HepG2 (cell line): ENCODE measurements at regions not wholly inside any gene's neighbourhood (a gene's known extent, or its start where the extent isn't known, plus 50 kb on each side); places are given as distances from the start of the nearest gene placed in this dataset.

Experiments
- ATAC-seq: fragments of 200-7000 bp; cut with Tn5 transposase; 3 replicates; pipeline ENCODE4 v1.9.1; 2020; ENCODE audit warnings: mild to moderate bottlenecking, moderate library complexity
- BruUV-seq: library from RNA; stranded (reverse); fragments of 400-500 nt; replicated peaks from 2 replicates; lab custom pipeline; 2021; lab: Mats Ljungman, UMichigan
- CTCF ChIA-PET: fragments of 300-600 bp; formaldehyde crosslinking; extraction: SDS; loops from one replicate; lab custom pipeline; 2021; ENCODE audit warnings: low total read pairs, inconsistent platforms, low intra/inter-chr PET ratio; lab: Yijun Ruan, JAX
- POLR2A ChIA-PET: fragments of 350-600 bp; sonication (Branson Sonifier 250); formaldehyde crosslinking; loops from one replicate; lab custom pipeline; 2020; ENCODE audit warnings: antibody characterized with exemption, inconsistent platforms; lab: Yijun Ruan, JAX
- DNase-seq: peaks from one replicate; pipeline ENCODE4 v3.0.0-alpha.2; 2015; ENCODE audit warnings: low spot score
- FAIRE-seq: peaks from 3 replicates; lab custom pipeline; 2011; peaks lifted over from hg19 to GRCh38; lab: Jason Lieb, UNC
- H2AFZ ChIP-seq: one replicate; pipeline ENCODE4 v1.6.1; 2011; ENCODE audit warnings: low read length, inconsistent platforms
- H3K27ac ChIP-seq: fragments of 300-600 bp; 3 replicates; pipeline ENCODE4 v1.8.0; 2011; ENCODE audit warnings: mixed run types, mild to moderate bottlenecking, mixed read lengths, low read length, inconsistent platforms; ENCODE audit not compliant: insufficient read depth; ENCODE audit errors: extremely low read length
- H3K27me3 ChIP-seq, 2 experiments: fragments of 200-600 bp in 1 of 2; 2 replicates in 1 of 2; 3 replicates in 1 of 2; pipeline versions ENCODE4 v1.6.0 to v1.8.0; 2011; ENCODE audit warnings: low read length in 2 of 2, mild to moderate bottlenecking in 2 of 2, moderate library complexity in 2 of 2, inconsistent platforms in 1 of 2; ENCODE audit not compliant: insufficient read depth in 2 of 2, control insufficient read depth in 1 of 2
- H3K36me3 ChIP-seq, 2 experiments: fragments of 200-600 bp in 1 of 2; replicated peaks in 1 of 2; 2 replicates in 1 of 2; 3 replicates in 1 of 2; pipeline versions ENCODE4 v1.5.1 to v1.8.0; 2011; ENCODE audit warnings: low read length in 2 of 2, inconsistent platforms in 1 of 2; ENCODE audit not compliant: insufficient read depth in 2 of 2, control insufficient read depth in 1 of 2
- H3K4me1 ChIP-seq: 2 replicates; pipeline ENCODE4 v1.5.1; 2012; ENCODE audit warnings: low read length, inconsistent platforms; ENCODE audit not compliant: insufficient read depth
- H3K4me2 ChIP-seq: 2 replicates; pipeline ENCODE4 v1.6.0; 2011; ENCODE audit warnings: low read depth, low read length, inconsistent platforms
- H3K4me3 ChIP-seq, 3 experiments: fragments of 200-600 bp in 1 of 3; sonication (generic), shearing (Covaris generic) in 1 of 3; replicated peaks in 1 of 3; 2 replicates each; pipeline ENCODE4 v1.5.1; 2011 to 2016; ENCODE audit warnings: low read length in 3 of 3, inconsistent platforms in 2 of 3, low read depth in 2 of 3, mild to moderate bottlenecking in 2 of 3, control low read depth in 1 of 3, mixed read lengths in 1 of 3; ENCODE audit not compliant: insufficient read depth in 1 of 3
- H3K79me2 ChIP-seq: one replicate; pipeline ENCODE4 v1.6.1; 2011; ENCODE audit warnings: low read length, inconsistent platforms; ENCODE audit not compliant: insufficient read depth
- H3K9ac ChIP-seq: 2 replicates; pipeline ENCODE4 v1.6.0; 2011; ENCODE audit warnings: mild to moderate bottlenecking, low read depth, low read length, inconsistent platforms; ENCODE audit not compliant: insufficient read depth
- H3K9me3 ChIP-seq: 2 replicates; pipeline ENCODE4 v1.5.1; 2012; ENCODE audit warnings: mild to moderate bottlenecking, low read length
- H4K20me1 ChIP-seq: 2 replicates; pipeline ENCODE4 v1.6.0; 2011; ENCODE audit warnings: inconsistent platforms, mild to moderate bottlenecking, low read length, moderate library complexity; ENCODE audit not compliant: insufficient read depth
- MEIS2 ChIP-seq: sonication (generic); formaldehyde crosslinking; IDR thresholded peaks from 2 replicates; pipeline ENCODE4 v1.9.0; 2021; ENCODE audit warnings: mild to moderate bottlenecking, missing genetic modification reagents
- ZNF564 ChIP-seq: sonication (generic); formaldehyde crosslinking; IDR thresholded peaks from 2 replicates; pipeline ENCODE4 v1.8.1; 2023; ENCODE audit warnings: mild to moderate bottlenecking, missing genetic modification reagents
- ZNF652 ChIP-seq: IDR thresholded peaks from 2 replicates; pipeline ENCODE4 v1.6.1; 2016; ENCODE audit warnings: low read depth, borderline replicate concordance
- WGBS: methylation state at CpG from one replicate; pipeline ENCODE4 v1.1.6; 2017; ENCODE audit warnings: low lambda C conversion rate; 5-methylcytosine and 5-hydroxymethylcytosine counted together
- in situ Hi-C: cut with HindIII; loops from 2 replicates; pipeline ENCODE4 v1.10.0; 2017; ENCODE audit warnings: low pct_unique_long_range_greater_than_20kb; ENCODE audit not compliant: extremely low pct_ligation_motif_present
- intact Hi-C: fragments of 100-400 bp; cut with micrococcal nuclease; formaldehyde crosslinking; loops from one replicate; pipeline ENCODE4 v1.10.0; 2022; ENCODE audit not compliant: unreplicated experiment
- TF ChIP-seq, protein P1 (sequence below): sonication (generic); formaldehyde crosslinking; IDR thresholded peaks from 2 replicates; pipeline ENCODE4 v1.8.1; 2023; ENCODE audit warnings: mild to moderate bottlenecking, missing genetic modification reagents, borderline replicate concordance
- TF ChIP-seq, protein P2 (sequence below), 2 experiments: IDR thresholded peaks; 2 replicates each; pipeline ENCODE4 v1.6.1; 2011 to 2012; ENCODE audit warnings: low read length in 2 of 2, borderline replicate concordance in 1 of 2, low read depth in 1 of 2, mild to moderate bottlenecking in 1 of 2, moderate library complexity in 1 of 2

- Histone ChIP-seq H3K9me3 (no peaks in the 10 kb centered on the region), H4K20me1 (no peaks in the 10 kb centered on the region), H3K4me1 (no peaks in the 10 kb centered on the region), H2AFZ (no peak overlapping the region), H3K4me2 (no peak overlapping the region), H3K27me3 (peaks cover 0 to 8% of the 10 kb centered on the region in 2 experiments; a peak in 2 of 5 replicates), H3K4me3 (no peak overlapping the region), H3K27ac (no peak overlapping the region), H3K36me3 (no peaks in the 10 kb centered on the region), H3K9ac (no peak overlapping the region), H3K79me2 (no peaks in the 10 kb centered on the region)
- intact Hi-C loops = no loop called here
- DNase-seq (no peak), FAIRE-seq (no peak), ATAC-seq (peak; percentile 44)
- CTCF ChIA-PET = no interaction called here
- TF ChIP-seq, protein P1, sequence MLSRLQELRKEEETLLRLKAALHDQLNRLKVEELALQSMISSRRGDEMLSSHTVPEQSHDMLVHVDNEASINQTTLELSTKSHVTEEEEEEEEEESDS (CRISPR knock-in tag) = no peak
- TF ChIP-seq, protein P2, sequence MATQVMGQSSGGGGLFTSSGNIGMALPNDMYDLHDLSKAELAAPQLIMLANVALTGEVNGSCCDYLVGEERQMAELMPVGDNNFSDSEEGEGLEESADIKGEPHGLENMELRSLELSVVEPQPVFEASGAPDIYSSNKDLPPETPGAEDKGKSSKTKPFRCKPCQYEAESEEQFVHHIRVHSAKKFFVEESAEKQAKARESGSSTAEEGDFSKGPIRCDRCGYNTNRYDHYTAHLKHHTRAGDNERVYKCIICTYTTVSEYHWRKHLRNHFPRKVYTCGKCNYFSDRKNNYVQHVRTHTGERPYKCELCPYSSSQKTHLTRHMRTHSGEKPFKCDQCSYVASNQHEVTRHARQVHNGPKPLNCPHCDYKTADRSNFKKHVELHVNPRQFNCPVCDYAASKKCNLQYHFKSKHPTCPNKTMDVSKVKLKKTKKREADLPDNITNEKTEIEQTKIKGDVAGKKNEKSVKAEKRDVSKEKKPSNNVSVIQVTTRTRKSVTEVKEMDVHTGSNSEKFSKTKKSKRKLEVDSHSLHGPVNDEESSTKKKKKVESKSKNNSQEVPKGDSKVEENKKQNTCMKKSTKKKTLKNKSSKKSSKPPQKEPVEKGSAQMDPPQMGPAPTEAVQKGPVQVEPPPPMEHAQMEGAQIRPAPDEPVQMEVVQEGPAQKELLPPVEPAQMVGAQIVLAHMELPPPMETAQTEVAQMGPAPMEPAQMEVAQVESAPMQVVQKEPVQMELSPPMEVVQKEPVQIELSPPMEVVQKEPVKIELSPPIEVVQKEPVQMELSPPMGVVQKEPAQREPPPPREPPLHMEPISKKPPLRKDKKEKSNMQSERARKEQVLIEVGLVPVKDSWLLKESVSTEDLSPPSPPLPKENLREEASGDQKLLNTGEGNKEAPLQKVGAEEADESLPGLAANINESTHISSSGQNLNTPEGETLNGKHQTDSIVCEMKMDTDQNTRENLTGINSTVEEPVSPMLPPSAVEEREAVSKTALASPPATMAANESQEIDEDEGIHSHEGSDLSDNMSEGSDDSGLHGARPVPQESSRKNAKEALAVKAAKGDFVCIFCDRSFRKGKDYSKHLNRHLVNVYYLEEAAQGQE (IDR thresholded peaks at IDR 0.05; ENCODE audit: borderline replicate concordance in 1 of 2, low read depth in 1 of 2, low read length in 2 of 2) = no peak
- TF ChIP-seq ZNF564 (CRISPR knock-in tag) (no peak), MEIS2 (CRISPR knock-in tag) (no peak), ZNF652 (CRISPR knock-in tag) (no peak)
- BruUV-seq = no TSS peak
- POLR2A ChIA-PET = no interaction called here
- in situ Hi-C loops = no loop called here
- 33% methylated on average over 18 of the region's 18 CpGs for WGBS
Measured at GRCh38 chr2:238747114-238747513, 100.8 kb upstream of the TWIST2 start.
